Parathyroid adenoma (tissue), 2 donors: ENCODE measurements at regions not wholly inside any gene's neighbourhood (a gene's known extent, or its start where the extent isn't known, plus 50 kb on each side); places are given as distances from the start of the nearest gene placed in this dataset.

Experiments
- H2AFZ ChIP-seq: fragments of 300-600 bp; sonication (generic); one replicate; pipeline ENCODE4 v1.7.0; 2017; ENCODE audit warnings: antibody characterized with exemption, mild to moderate bottlenecking
- H3K27ac ChIP-seq: fragments of 300-600 bp; sonication (generic); one replicate; pipeline ENCODE4 v1.7.0; 2017
- H3K27me3 ChIP-seq: fragments of 300-600 bp; sonication (generic); one replicate; pipeline ENCODE4 v1.7.0; 2017; ENCODE audit warnings: low read length; ENCODE audit not compliant: control insufficient read depth, insufficient read depth
- H3K36me3 ChIP-seq: fragments of 300-600 bp; sonication (generic); one replicate; pipeline ENCODE4 v1.7.0; 2017; ENCODE audit warnings: low read length; ENCODE audit not compliant: control insufficient read depth, insufficient read depth
- H3K4me1 ChIP-seq: fragments of 300-600 bp; sonication (generic); one replicate; pipeline ENCODE4 v1.7.0; 2017; ENCODE audit warnings: control low read depth
- H3K4me2 ChIP-seq: fragments of 300-600 bp; sonication (generic); one replicate; pipeline ENCODE4 v1.7.0; 2017; ENCODE audit warnings: low read length
- H3K4me3 ChIP-seq: fragments of 300-600 bp; sonication (generic); one replicate; pipeline ENCODE4 v1.7.0; 2017; ENCODE audit warnings: low read depth, low read length
- H3K79me2 ChIP-seq: fragments of 300-600 bp; sonication (generic); one replicate; pipeline ENCODE4 v1.7.0; 2017; ENCODE audit warnings: control low read depth
- H3K9ac ChIP-seq: fragments of 300-600 bp; sonication (generic); one replicate; pipeline ENCODE4 v1.7.0; 2017; ENCODE audit warnings: mild to moderate bottlenecking
- H3K9me3 ChIP-seq: fragments of 300-600 bp; sonication (generic); one replicate; pipeline ENCODE4 v1.7.0; 2017; ENCODE audit warnings: low read length; ENCODE audit not compliant: control insufficient read depth
- TF ChIP-seq, protein P1 (sequence below): fragments of 300-600 bp; sonication (generic); IDR thresholded peaks from one replicate; pipeline ENCODE4 v1.7.0; 2017; ENCODE audit warnings: antibody characterized with exemption, mild to moderate bottlenecking
- donor health status: primary hyperparathyroidism.

DNA sequence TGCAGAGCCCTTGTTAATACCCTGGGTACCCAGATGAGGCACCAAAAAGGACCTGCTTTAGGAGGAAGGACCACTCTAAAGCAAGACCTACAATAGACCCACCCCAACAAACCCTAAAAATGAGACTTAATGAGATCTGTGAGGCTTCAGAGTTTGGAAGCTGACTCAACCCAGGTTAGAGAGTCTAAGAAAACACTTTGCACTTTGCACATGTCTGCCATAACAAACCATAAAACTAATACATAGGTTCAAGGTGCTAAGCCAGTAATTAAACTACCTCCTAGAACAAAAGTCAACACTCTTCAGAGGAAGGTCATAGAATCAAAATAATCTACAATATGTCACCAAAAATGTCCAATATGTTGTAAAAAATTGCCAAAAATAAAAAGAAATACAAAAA is 124.7 kb upstream of the C1orf21 start:
- no peak overlapping the region for H3K9ac ChIP-seq
- H3K27me3 ChIP-seq: no peaks in the 10 kb centered on the region
- no peaks in the 10 kb centered on the region for H3K36me3 ChIP-seq
- H3K9me3 ChIP-seq: no peaks in the 10 kb centered on the region
- H2AFZ ChIP-seq: no peak overlapping the region
- H3K4me2 ChIP-seq: no peak overlapping the region
- H3K4me1 ChIP-seq: no peaks in the 10 kb centered on the region
- no peak overlapping the region for H3K27ac ChIP-seq
- H3K79me2 ChIP-seq: no peaks in the 10 kb centered on the region
- TF ChIP-seq, protein P1, sequence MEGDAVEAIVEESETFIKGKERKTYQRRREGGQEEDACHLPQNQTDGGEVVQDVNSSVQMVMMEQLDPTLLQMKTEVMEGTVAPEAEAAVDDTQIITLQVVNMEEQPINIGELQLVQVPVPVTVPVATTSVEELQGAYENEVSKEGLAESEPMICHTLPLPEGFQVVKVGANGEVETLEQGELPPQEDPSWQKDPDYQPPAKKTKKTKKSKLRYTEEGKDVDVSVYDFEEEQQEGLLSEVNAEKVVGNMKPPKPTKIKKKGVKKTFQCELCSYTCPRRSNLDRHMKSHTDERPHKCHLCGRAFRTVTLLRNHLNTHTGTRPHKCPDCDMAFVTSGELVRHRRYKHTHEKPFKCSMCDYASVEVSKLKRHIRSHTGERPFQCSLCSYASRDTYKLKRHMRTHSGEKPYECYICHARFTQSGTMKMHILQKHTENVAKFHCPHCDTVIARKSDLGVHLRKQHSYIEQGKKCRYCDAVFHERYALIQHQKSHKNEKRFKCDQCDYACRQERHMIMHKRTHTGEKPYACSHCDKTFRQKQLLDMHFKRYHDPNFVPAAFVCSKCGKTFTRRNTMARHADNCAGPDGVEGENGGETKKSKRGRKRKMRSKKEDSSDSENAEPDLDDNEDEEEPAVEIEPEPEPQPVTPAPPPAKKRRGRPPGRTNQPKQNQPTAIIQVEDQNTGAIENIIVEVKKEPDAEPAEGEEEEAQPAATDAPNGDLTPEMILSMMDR: no peak
- no peak overlapping the region for H3K4me3 ChIP-seq

DNA sequence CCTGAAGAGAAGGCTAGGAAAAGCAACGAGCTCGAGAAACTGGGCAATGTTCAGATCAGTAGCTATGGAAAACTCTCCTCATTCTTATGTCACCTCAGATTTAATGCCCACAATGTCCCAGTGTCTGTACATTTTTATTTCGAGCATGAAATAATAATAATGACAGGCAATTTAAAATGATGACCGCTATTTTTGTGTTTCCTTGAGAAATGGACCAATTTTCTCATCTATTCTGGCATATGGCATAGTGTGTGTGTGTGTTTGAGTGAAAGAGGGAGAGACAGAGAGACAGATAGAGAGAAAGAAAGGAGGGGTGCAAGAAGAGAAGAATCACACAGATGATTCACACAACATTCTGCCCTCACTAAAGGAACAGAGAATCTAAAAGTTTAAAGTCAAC is 119.1 kb upstream of the C1orf21 start:
- Histone ChIP-seq H3K4me1 (no peaks in the 10 kb centered on the region), H3K9me3 (no peaks in the 10 kb centered on the region), H3K36me3 (no peaks in the 10 kb centered on the region), H3K4me3 (no peak overlapping the region), H3K9ac (no peak overlapping the region), H3K4me2 (no peak overlapping the region), H3K79me2 (no peaks in the 10 kb centered on the region), H2AFZ (no peak overlapping the region), H3K27me3 (no peaks in the 10 kb centered on the region), H3K27ac (no peak overlapping the region)
- TF ChIP-seq, protein P1: no peak

DNA sequence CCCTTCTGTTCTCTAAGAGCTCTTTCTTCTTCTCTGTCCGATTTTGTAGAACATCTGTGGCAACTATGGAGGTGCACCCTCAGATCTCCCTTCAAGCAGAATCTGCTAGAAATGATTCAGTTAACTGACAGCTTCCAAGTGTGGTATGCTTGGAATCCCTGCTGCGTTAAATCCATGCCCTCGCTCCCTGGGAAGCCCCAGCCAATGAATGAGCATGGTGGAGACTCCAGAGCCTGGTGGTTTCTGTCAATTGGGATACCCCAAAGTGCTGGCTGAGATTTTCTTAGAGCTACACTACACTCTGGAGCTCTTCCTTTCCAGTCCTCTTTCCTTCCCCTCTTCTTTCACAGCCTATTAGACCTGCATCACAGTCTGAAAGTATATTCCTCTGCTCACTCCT is 116.3 kb upstream of the C1orf21 start:
- Histone ChIP-seq H3K27me3 (no peaks in the 10 kb centered on the region), H3K4me1 (no peaks in the 10 kb centered on the region), H2AFZ (no peak overlapping the region), H3K27ac (no peak overlapping the region), H3K9ac (no peak overlapping the region), H3K9me3 (peaks cover 5% of the 10 kb centered on the region), H3K4me2 (no peak overlapping the region), H3K4me3 (no peak overlapping the region), H3K36me3 (no peaks in the 10 kb centered on the region), H3K79me2 (no peaks in the 10 kb centered on the region)
- TF ChIP-seq, protein P1: no peak

DNA sequence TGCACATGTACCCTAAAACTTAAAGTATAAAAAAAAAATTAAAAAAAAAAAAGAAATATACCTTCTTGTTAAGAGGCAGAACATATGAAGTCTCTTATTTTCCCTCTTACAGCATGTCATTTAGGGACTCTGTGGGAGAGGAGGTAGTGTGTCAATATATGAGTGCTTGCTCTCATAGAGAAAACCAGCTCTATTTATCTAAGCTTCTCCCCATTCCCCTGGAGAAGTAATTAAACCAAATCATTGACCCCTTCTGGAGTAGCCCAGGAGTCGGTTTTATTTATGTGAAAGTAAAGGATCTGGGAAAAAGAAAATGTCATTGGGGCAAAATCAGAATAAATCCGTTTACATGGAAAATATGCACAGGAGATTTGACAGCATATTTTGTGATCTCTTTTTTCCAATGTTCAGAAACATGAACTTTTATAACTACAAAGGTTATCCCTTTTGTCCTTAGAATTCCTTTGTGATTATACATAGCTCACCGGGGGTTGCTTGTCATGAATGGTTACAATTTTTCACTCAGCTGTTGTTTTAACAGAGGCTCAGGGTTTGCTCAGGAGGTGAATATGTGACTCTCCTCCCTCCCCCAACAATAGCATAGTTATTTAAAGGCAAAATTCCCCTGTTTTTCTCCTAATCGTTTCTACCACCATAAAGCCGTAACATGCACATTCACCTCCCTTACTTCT is 114.5 kb upstream of the C1orf21 start:
- Histone ChIP-seq H3K4me2 (no peak overlapping the region), H3K4me3 (no peak overlapping the region), H3K36me3 (no peaks in the 10 kb centered on the region), H2AFZ (no peak overlapping the region), H3K27me3 (no peaks in the 10 kb centered on the region), H3K27ac (no peak overlapping the region), H3K9ac (no peak overlapping the region), H3K79me2 (no peaks in the 10 kb centered on the region), H3K4me1 (no peaks in the 10 kb centered on the region), H3K9me3 (peaks cover 5% of the 10 kb centered on the region)
- TF ChIP-seq, protein P1: no peak

DNA sequence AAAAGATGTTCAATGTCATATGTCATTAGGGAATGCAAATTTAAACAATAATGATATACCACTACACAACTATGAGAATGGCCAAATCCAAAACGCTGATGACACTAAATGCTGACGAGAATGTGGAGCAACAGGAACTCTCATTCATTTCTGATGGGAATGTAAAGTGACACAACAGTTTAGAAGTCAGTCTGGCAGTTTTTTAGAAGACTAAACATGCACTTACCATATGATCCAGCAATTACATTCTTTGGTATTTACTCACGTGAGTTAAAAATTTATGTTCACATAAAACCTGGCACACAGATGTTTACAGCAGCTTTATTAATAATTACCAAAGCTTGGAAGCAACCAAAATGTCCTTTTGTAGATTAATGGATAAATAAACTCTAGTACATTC is 110.4 kb upstream of the C1orf21 start:
- TF ChIP-seq, protein P1: no peak
- H3K27ac ChIP-seq: no peak overlapping the region
- H3K27me3 ChIP-seq: no peaks in the 10 kb centered on the region
- peaks cover 5% of the 10 kb centered on the region for H3K9me3 ChIP-seq
- H3K4me3 ChIP-seq: no peak overlapping the region
- H2AFZ ChIP-seq: no peak overlapping the region
- no peaks in the 10 kb centered on the region for H3K36me3 ChIP-seq
- H3K4me1 ChIP-seq: no peaks in the 10 kb centered on the region
- no peak overlapping the region for H3K4me2 ChIP-seq
- H3K79me2 ChIP-seq: no peaks in the 10 kb centered on the region
- no peak overlapping the region for H3K9ac ChIP-seq
